ENCODE measurements at regions not wholly inside any gene's neighbourhood (a gene's known extent, or its start where the extent isn't known, plus 50 kb on each side); places are given as distances from the start of the nearest gene placed in this dataset.
"Not testable (repeated sequence)": the region's sequence is repeated elsewhere in the genome, so short reads cannot be mapped to it uniquely, and the experiment has no call there.

GRCh38 chr1:229863651-229864545 lies 203.1 kb upstream of the GALNT2 start:
- intact Hi-C loops (cut with DNase I; ENCODE audit: low total_unique reads) = no loop called here
- H3K27me3 ChIP-seq = no peaks in the 10 kb centered on the region
- H3K4me1 ChIP-seq = no peaks in the 10 kb centered on the region
- no peaks in the 10 kb centered on the region for H3K9me3 ChIP-seq
- H3K27ac ChIP-seq = peak overlapping the region; percentile 16 to 56
- no peak overlapping the region for H3K4me3 ChIP-seq
- no peaks in the 10 kb centered on the region for H3K36me3 ChIP-seq
- DNase-seq = no peak
- TF ChIP-seq, protein P1, sequence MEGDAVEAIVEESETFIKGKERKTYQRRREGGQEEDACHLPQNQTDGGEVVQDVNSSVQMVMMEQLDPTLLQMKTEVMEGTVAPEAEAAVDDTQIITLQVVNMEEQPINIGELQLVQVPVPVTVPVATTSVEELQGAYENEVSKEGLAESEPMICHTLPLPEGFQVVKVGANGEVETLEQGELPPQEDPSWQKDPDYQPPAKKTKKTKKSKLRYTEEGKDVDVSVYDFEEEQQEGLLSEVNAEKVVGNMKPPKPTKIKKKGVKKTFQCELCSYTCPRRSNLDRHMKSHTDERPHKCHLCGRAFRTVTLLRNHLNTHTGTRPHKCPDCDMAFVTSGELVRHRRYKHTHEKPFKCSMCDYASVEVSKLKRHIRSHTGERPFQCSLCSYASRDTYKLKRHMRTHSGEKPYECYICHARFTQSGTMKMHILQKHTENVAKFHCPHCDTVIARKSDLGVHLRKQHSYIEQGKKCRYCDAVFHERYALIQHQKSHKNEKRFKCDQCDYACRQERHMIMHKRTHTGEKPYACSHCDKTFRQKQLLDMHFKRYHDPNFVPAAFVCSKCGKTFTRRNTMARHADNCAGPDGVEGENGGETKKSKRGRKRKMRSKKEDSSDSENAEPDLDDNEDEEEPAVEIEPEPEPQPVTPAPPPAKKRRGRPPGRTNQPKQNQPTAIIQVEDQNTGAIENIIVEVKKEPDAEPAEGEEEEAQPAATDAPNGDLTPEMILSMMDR (IDR thresholded peaks at IDR 0.05) = no peak
- TF ChIP-seq POLR2A (IDR thresholded peaks at IDR 0.05) = no peak

DNA sequence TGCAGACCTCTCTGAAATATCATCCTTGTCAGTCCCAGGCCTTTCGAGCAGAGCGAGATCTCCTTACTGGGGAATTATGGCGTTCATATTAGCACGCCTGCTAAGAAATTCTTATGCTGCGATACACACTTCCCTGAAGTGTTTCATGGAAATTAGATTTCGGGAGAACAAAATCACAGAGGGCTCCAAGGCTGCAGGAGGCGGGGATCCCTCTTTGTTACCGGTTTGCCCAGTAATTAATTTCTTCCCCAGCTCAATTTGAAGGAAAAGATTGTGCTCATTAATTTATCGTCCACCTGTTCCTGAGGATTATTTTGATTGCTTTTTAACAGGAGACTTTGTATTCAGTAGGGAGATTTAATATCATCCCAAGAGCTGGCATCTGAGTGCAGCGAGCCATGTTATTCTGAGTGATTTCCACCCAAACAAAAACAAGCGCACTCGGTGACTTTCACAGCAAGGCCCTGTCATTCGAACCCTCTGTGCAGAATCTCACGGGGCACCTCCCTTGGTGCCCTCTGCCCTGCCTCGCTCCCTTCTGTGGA lies 202.3 kb upstream of the GALNT2 start:
- no peaks in the 10 kb centered on the region for H3K4me1 ChIP-seq
- no peak for TF ChIP-seq POLR2A (IDR thresholded peaks at IDR 0.05)
- TF ChIP-seq, protein P1 (IDR thresholded peaks at IDR 0.05) = no peak
- H3K27ac ChIP-seq = no peak overlapping the region
- no peak overlapping the region for H3K4me3 ChIP-seq
- no peaks in the 10 kb centered on the region for H3K9me3 ChIP-seq
- intact Hi-C loops (cut with DNase I; ENCODE audit: low total_unique reads) = no loop called here
- DNase-seq = no peak
- H3K36me3 ChIP-seq = no peaks in the 10 kb centered on the region
- H3K27me3 ChIP-seq = no peaks in the 10 kb centered on the region

- DNase-seq; H3K4me1 ChIP-seq; H3K4me3 ChIP-seq; intact Hi-C loops (cut with DNase I; ENCODE audit: low total_unique reads); H3K27ac ChIP-seq; H3K36me3 ChIP-seq; H3K9me3 ChIP-seq; H3K27me3 ChIP-seq: not testable (repeated sequence)
Measured at GRCh38 chr1:229865321-229865720, 201.7 kb upstream of the GALNT2 start.

GRCh38 chr1:229867726-229868125 lies 199.3 kb upstream of the GALNT2 start:
- no peak overlapping the region for H3K4me3 ChIP-seq
- no peaks in the 10 kb centered on the region for H3K9me3 ChIP-seq
- no peak for TF ChIP-seq POLR2A (IDR thresholded peaks at IDR 0.05)
- TF ChIP-seq, protein P1 (IDR thresholded peaks at IDR 0.05) = no peak
- no peak for DNase-seq
- no peaks in the 10 kb centered on the region for H3K36me3 ChIP-seq
- no peaks in the 10 kb centered on the region for H3K4me1 ChIP-seq
- no peaks in the 10 kb centered on the region for H3K27me3 ChIP-seq
- intact Hi-C loops (cut with DNase I; ENCODE audit: low total_unique reads) = no loop called here
- H3K27ac ChIP-seq = no peak overlapping the region

DNA sequence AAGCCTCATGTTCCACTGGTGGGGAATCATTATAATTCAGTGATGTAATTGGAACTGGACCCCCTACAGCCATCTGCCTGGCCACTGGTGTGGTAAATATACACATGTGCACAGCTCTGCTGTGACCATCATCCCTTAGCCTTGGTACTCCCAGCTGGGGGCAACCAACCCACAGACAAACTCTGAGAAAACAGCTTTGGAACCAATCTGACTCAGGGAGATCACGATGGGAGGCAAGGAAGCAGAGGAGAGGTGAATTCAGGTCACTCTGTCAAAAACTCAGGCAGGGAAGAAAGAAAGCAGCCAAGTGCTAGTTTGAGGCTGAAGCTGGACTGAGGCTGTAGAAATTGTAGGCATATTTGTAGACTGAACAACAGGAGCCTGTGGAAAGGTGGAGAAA lies 197.8 kb upstream of the GALNT2 start:
- H3K36me3 ChIP-seq = no peaks in the 10 kb centered on the region
- intact Hi-C loops (cut with DNase I; ENCODE audit: low total_unique reads) = no loop called here
- no peaks in the 10 kb centered on the region for H3K27me3 ChIP-seq
- TF ChIP-seq, protein P1 (IDR thresholded peaks at IDR 0.05) = no peak
- TF ChIP-seq POLR2A (IDR thresholded peaks at IDR 0.05) = no peak
- H3K27ac ChIP-seq = no peak overlapping the region
- H3K9me3 ChIP-seq = no peaks in the 10 kb centered on the region
- H3K4me3 ChIP-seq = no peak overlapping the region
- no peak for DNase-seq
- H3K4me1 ChIP-seq = no peaks in the 10 kb centered on the region

All from uterus (tissue), 3 donors.